ENCODE measurements at regions not wholly inside any gene's neighbourhood (a gene's known extent, or its start where the extent isn't known, plus 50 kb on each side); places are given as distances from the start of the nearest gene placed in this dataset.

GRCh38 chr5:15267966-15268365, 232.0 kb upstream of the FBXL7 start:
- Histone ChIP-seq H3K27ac (no peak overlapping the region), H3K27me3 (replicated peaks in 1 of 7) (no peaks in the 10 kb centered on the region), H3K36me3 (no peaks in the 10 kb centered on the region), H3K9me3 (peaks cover 0 to 43% (median 1%) of the 10 kb centered on the region in 8 donors), H3K4me3 (no peak overlapping the region), H3K4me1 (no peaks in the 10 kb centered on the region)
- intact Hi-C loops (cut with DNase I; ENCODE audit: low total_unique reads) = no loop called here
- WGBS, 5 donors = 76 to 83% (median 79%) methylated on average over 2 of the region's 2 CpGs
- no peak for DNase-seq
- TF ChIP-seq POLR2AphosphoS5 (IDR thresholded peaks at IDR 0.05) (no peak), POLR2A (IDR thresholded peaks at IDR 0.05) (no peak)
- TF ChIP-seq, protein P1, sequence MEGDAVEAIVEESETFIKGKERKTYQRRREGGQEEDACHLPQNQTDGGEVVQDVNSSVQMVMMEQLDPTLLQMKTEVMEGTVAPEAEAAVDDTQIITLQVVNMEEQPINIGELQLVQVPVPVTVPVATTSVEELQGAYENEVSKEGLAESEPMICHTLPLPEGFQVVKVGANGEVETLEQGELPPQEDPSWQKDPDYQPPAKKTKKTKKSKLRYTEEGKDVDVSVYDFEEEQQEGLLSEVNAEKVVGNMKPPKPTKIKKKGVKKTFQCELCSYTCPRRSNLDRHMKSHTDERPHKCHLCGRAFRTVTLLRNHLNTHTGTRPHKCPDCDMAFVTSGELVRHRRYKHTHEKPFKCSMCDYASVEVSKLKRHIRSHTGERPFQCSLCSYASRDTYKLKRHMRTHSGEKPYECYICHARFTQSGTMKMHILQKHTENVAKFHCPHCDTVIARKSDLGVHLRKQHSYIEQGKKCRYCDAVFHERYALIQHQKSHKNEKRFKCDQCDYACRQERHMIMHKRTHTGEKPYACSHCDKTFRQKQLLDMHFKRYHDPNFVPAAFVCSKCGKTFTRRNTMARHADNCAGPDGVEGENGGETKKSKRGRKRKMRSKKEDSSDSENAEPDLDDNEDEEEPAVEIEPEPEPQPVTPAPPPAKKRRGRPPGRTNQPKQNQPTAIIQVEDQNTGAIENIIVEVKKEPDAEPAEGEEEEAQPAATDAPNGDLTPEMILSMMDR (IDR thresholded peaks at IDR 0.05 in 8 of 11, conservative IDR thresholded peaks at IDR 0.05 in 3 of 11) = no peak

DNA sequence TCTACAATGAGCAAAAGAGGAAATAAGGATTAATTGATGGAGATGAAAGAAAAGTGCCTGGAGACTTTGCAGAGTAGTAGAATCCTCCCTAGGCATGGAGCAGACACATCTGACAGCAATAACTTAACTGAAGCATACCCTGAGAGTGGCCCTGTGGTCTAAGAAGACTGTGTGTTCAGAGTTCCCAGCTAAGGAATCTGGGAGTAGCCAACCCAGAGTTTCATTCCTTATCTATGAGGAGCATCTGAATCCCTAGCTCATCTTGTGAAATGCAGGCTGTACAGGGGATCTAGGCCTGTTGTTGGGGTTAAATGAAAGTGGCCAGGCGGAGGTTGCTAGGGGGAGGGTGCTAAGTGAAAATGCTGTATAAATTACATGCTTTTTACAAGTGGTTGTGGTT, 233.1 kb upstream of the FBXL7 start:
- TF ChIP-seq, protein P1 (IDR thresholded peaks at IDR 0.05 in 8 of 11, conservative IDR thresholded peaks at IDR 0.05 in 3 of 11) = no peak
- TF ChIP-seq POLR2A (IDR thresholded peaks at IDR 0.05) = no peak
- no peak for TF ChIP-seq POLR2AphosphoS5 (IDR thresholded peaks at IDR 0.05)
- H3K9me3 ChIP-seq = peaks cover 0 to 43% (median 1%) of the 10 kb centered on the region in 8 donors
- H3K27ac ChIP-seq = no peak overlapping the region
- no peaks in the 10 kb centered on the region for H3K36me3 ChIP-seq
- 53 to 79% (median 70%) methylated on average over 1 of the region's 1 CpG for WGBS, 5 donors
- no peak overlapping the region for H3K4me3 ChIP-seq
- H3K4me1 ChIP-seq = no peaks in the 10 kb centered on the region
- H3K27me3 ChIP-seq (replicated peaks in 1 of 7) = no peaks in the 10 kb centered on the region
- no peak for DNase-seq
- intact Hi-C loops (cut with DNase I; ENCODE audit: low total_unique reads) = no loop called here

GRCh38 chr5:15266229-15266628, 233.8 kb upstream of the FBXL7 start:
- Histone ChIP-seq H3K27ac (no peak overlapping the region), H3K4me1 (no peaks in the 10 kb centered on the region), H3K9me3 (peaks cover 0 to 38% (median 1%) of the 10 kb centered on the region in 8 donors), H3K27me3 (replicated peaks in 1 of 7) (no peaks in the 10 kb centered on the region), H3K4me3 (no peak overlapping the region), H3K36me3 (no peaks in the 10 kb centered on the region)
- intact Hi-C loops (cut with DNase I; ENCODE audit: low total_unique reads) = no loop called here
- TF ChIP-seq, protein P1 (IDR thresholded peaks at IDR 0.05 in 8 of 11, conservative IDR thresholded peaks at IDR 0.05 in 3 of 11) = no peak
- no peak for TF ChIP-seq POLR2AphosphoS5 (IDR thresholded peaks at IDR 0.05)
- no peak for TF ChIP-seq POLR2A (IDR thresholded peaks at IDR 0.05)
- WGBS, 5 donors = 88 to 94% (median 92%) methylated on average over 1 of the region's 1 CpG
- DNase-seq = no peak

DNA sequence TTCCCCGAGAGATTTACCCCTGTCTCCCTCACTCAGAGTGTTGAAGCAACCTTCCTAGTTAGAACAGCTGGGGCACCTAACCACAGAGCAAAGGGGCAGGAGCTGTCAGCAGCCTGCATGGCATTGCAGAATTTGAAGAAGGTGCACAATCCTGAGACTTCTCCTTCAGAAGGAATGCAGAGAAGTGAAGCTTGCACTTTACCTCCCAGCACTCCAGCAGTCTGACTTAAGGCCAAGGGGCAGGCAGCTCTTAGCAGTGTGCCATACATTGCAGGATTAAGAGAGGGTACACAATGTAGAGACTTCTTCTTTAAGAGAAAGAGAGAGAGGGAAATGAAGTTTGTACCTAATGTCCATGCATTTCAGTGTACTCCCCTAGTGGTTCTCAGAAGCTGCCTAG, 236.0 kb upstream of the FBXL7 start:
- 63 to 100% (median 80%) methylated on average over 1 of the region's 1 CpG for WGBS, 5 donors
- TF ChIP-seq POLR2AphosphoS5 (IDR thresholded peaks at IDR 0.05) (no peak), POLR2A (IDR thresholded peaks at IDR 0.05) (no peak)
- TF ChIP-seq, protein P1 (IDR thresholded peaks at IDR 0.05 in 8 of 11, conservative IDR thresholded peaks at IDR 0.05 in 3 of 11) = no peak
- no peak for DNase-seq
- Histone ChIP-seq H3K4me1 (no peaks in the 10 kb centered on the region), H3K27me3 (replicated peaks in 1 of 7) (no peaks in the 10 kb centered on the region), H3K36me3 (no peaks in the 10 kb centered on the region), H3K27ac (no peak overlapping the region), H3K9me3 (peaks cover 0 to 21% (median 1%) of the 10 kb centered on the region in 8 donors), H3K4me3 (no peak overlapping the region)
- intact Hi-C loops (cut with DNase I; ENCODE audit: low total_unique reads) = no loop called here

All from spleen (tissue), 11 donors.